ENCODE measurements at regions not wholly inside any gene's neighbourhood (a gene's known extent, or its start where the extent isn't known, plus 50 kb on each side); places are given as distances from the start of the nearest gene placed in this dataset.

DNA sequence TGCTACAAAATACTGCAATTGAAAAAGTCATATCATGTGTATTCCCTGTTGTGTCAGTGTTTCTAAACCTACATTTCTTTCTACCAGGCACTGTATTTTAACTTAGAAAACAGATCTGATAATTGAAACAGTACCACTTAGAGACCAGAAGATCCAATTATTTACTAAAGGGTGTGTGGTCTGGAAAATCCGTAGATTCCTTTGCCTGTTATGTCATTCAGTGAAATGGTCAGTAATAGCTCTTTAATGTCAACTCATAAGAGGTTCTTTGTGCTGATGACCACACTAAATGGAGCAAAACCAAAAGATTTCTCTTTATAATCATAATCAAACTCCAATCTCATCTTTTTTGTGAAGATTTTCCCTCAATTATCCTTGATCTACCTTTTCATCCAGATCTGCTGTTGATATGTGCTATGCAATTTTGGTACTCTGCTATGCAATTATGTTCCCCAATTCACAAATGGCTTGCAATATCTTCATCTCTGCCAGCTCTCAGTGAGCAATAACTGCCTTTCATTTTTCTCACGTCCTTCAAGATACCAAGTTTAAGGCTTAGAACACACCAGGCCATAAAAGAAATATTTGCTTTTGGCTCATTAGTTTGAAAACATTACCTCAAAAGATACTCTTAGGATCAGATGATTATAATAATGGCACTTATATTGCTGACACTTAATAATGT, 165.5 kb downstream of the MOXD1 start:
- H3K9me2 ChIP-seq (ENCODE audit: insufficient read depth, low read length) = no peaks in the 10 kb centered on the region
- no peaks in the 10 kb centered on the region for H3K79me2 ChIP-seq (ENCODE audit: insufficient read depth, low read depth, low read length)
- H3K36me3 ChIP-seq (ENCODE audit: insufficient read depth, low read length) = no peaks in the 10 kb centered on the region
- H3K4me1 ChIP-seq (ENCODE audit: insufficient read depth, low read length, poor library complexity, severe bottlenecking) = peaks cover 16% of the 10 kb centered on the region
- POLR2A ChIA-PET = interaction anchor here (1.1 kb wide), 2 partner anchors 15 to 32 kb away, joined by 3 read pairs; no protein-coding TSS in a partner anchor
- TF ChIP-seq, protein P1, sequence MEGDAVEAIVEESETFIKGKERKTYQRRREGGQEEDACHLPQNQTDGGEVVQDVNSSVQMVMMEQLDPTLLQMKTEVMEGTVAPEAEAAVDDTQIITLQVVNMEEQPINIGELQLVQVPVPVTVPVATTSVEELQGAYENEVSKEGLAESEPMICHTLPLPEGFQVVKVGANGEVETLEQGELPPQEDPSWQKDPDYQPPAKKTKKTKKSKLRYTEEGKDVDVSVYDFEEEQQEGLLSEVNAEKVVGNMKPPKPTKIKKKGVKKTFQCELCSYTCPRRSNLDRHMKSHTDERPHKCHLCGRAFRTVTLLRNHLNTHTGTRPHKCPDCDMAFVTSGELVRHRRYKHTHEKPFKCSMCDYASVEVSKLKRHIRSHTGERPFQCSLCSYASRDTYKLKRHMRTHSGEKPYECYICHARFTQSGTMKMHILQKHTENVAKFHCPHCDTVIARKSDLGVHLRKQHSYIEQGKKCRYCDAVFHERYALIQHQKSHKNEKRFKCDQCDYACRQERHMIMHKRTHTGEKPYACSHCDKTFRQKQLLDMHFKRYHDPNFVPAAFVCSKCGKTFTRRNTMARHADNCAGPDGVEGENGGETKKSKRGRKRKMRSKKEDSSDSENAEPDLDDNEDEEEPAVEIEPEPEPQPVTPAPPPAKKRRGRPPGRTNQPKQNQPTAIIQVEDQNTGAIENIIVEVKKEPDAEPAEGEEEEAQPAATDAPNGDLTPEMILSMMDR (conservative IDR thresholded peaks at IDR 0.05; ENCODE audit: low read length) = no peak
- no peak for TF ChIP-seq EZH2phosphoT487 (IDR thresholded peaks at IDR 0.05; ENCODE audit: borderline replicate concordance, low read depth, low read length)
- no TSS peak for BruUV-seq (replicated peaks)
- H2AFZ ChIP-seq (ENCODE audit: low read length) = no peak overlapping the region; the same call in 1 of the 2 replicates
- H3K27ac ChIP-seq (ENCODE audit: low read depth, low read length, poor library complexity, severe bottlenecking) = no peak overlapping the region
- intact Hi-C loops (cut with micrococcal nuclease; ENCODE audit: unreplicated experiment) = no loop called here
- no peak for DNase-seq (ENCODE audit: low spot score)
- CTCF ChIA-PET (ENCODE audit: unreplicated experiment) = no interaction called here
- H4K20me1 ChIP-seq (ENCODE audit: insufficient read depth, low read length) = no peaks in the 10 kb centered on the region
- H3K9me3 ChIP-seq (ENCODE audit: low read length) = peaks cover 5% of the 10 kb centered on the region
- no peak overlapping the region for H3K4me3 ChIP-seq (ENCODE audit: low read depth, low read length, poor library complexity, severe bottlenecking)
- H3K4me2 ChIP-seq (ENCODE audit: low read length) = no peak overlapping the region

DNA sequence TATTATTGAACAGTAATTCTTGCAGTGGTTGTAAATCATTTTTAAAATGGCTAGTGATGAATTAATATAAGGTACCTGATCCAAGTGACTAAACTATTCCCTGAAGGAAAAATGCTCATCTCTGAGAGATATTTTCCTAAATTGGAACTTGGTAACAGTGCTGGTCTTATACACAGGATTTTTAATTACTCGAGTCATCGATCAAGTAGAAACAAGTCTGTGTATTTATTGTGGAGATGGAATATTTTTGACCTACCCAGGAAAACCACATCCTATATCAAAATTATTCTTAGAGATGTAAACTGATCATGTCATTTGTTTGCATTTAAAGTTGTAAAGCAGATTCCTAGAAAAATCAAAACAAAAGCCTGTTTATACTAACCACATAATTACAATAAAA, 166.9 kb downstream of the MOXD1 start:
- DNase-seq (ENCODE audit: low spot score) = no peak
- H3K4me1 ChIP-seq (ENCODE audit: insufficient read depth, low read length, poor library complexity, severe bottlenecking) = peaks cover 13% of the 10 kb centered on the region
- no peak overlapping the region for H3K4me3 ChIP-seq (ENCODE audit: low read depth, low read length, poor library complexity, severe bottlenecking)
- no TSS peak for BruUV-seq (replicated peaks)
- H3K9me2 ChIP-seq (ENCODE audit: insufficient read depth, low read length) = no peaks in the 10 kb centered on the region
- H3K79me2 ChIP-seq (ENCODE audit: insufficient read depth, low read depth, low read length) = no peaks in the 10 kb centered on the region
- H3K36me3 ChIP-seq (ENCODE audit: insufficient read depth, low read length) = no peaks in the 10 kb centered on the region
- no peaks in the 10 kb centered on the region for H4K20me1 ChIP-seq (ENCODE audit: insufficient read depth, low read length)
- TF ChIP-seq, protein P1 (conservative IDR thresholded peaks at IDR 0.05; ENCODE audit: low read length) = no peak
- TF ChIP-seq EZH2phosphoT487 (IDR thresholded peaks at IDR 0.05; ENCODE audit: borderline replicate concordance, low read depth, low read length) = no peak
- no peak overlapping the region for H3K27ac ChIP-seq (ENCODE audit: low read depth, low read length, poor library complexity, severe bottlenecking)
- H3K9me3 ChIP-seq (ENCODE audit: low read length) = peaks cover under 1% of the 10 kb centered on the region
- no peak overlapping the region for H3K4me2 ChIP-seq (ENCODE audit: low read length)
- intact Hi-C loops (cut with micrococcal nuclease; ENCODE audit: unreplicated experiment) = no loop called here
- no peak overlapping the region for H2AFZ ChIP-seq (ENCODE audit: low read length)
- CTCF ChIA-PET (ENCODE audit: unreplicated experiment) = no interaction called here
- POLR2A ChIA-PET = interaction anchor here (1.1 kb wide), 1 partner anchor 33 kb away, joined by 3 read pairs; no protein-coding TSS in a partner anchor
